Activated CD4-positive, alpha-beta T cell treated with anti-CD3 and anti-CD28 coated beads, Interleukin-2, amount 50 U/mL, for 1 hour (primary cell): ENCODE measurements at regions not wholly inside any gene's neighbourhood (a gene's known extent, or its start where the extent isn't known, plus 50 kb on each side); places are given as distances from the start of the nearest gene placed in this dataset.

Experiments
- DNase-seq: peaks from one replicate; pipeline ENCODE4 v3.0.0-alpha.2; 2020

DNA sequence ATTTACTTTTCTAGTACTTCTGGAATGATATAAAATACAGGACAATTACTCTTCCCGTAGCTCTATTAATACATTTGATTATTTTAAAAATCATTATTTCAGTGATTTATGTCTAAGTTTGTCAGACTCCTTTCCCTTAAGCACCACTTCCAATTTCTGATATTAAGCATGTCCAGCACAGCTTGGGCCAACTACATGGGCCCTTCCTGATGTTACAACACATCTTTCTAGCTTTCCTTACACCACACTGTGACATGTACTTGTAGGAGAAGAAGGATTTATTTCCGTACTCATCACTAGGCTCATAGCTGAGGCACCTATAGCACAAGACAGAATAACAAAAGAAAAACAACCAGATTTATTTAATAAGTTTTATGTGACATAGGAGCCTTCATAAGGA is 134.8 kb upstream of the HNRNPA3 start:
- no peak for DNase-seq

- no peak for DNase-seq
Observed at GRCh38 chr2:177078416-177078815, 134.2 kb upstream of the HNRNPA3 start.

GRCh38 chr2:177078855-177079254 is 133.7 kb upstream of the HNRNPA3 start:
- DNase-seq = no peak

- DNase-seq = no peak
Observed at GRCh38 chr2:177080746-177081284, 131.8 kb upstream of the HNRNPA3 start.

- DNase-seq = no peak
Observed at GRCh38 chr2:177084607-177085006, 128.0 kb upstream of the HNRNPA3 start.

DNA sequence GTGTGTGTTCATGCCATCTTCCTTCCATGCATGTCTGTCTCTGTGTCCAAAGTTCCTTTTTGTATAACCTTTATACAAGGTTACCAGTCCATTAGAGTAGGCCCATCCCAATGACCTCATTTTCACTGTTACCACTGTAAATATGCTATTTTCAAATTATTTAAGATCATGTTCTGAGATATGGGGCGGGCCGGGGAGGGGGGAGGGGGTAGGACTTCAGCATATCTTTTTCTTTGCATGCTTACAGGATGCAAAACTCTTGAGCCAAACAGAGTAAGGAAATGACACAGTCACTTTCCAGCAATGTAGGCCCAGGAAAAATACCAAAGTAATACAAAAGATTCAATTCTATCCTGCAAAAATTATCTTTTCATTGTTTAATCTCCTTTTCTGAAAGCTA is 124.1 kb upstream of the HNRNPA3 start:
- no peak for DNase-seq

- DNase-seq = no peak
Observed at GRCh38 chr2:177090967-177091366, 121.6 kb upstream of the HNRNPA3 start.

GRCh38 chr2:177093371-177093770 is 119.2 kb upstream of the HNRNPA3 start:
- DNase-seq = no peak

DNA sequence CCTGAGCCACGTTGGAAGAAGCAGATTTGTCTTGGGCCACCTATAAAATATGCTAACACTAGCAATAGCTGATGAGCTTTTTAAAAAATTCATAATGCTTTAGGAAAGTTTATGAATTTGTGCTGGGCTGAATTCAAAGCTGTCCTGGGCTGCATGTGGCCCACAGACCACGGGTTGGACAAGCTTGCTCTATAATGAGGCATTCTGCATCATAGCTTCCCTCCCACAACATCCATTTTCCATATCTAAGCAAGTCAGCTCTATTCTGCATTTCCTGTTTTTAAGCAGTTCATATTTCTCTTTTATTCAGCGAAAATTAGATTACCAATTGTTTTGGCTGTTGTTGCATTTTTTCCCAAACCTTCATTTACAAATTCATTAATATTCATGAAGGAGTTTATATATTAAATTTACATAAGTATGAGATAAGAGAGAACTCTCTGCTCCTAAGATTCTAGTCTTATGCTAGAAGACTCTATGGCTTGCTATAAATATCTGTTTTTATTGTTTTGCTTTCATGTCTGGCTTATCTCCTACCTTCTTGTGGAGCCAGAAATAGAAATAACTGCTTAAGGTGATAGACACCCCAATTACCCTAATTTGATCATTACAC is 114.5 kb upstream of the HNRNPA3 start:
- no peak for DNase-seq

DNA sequence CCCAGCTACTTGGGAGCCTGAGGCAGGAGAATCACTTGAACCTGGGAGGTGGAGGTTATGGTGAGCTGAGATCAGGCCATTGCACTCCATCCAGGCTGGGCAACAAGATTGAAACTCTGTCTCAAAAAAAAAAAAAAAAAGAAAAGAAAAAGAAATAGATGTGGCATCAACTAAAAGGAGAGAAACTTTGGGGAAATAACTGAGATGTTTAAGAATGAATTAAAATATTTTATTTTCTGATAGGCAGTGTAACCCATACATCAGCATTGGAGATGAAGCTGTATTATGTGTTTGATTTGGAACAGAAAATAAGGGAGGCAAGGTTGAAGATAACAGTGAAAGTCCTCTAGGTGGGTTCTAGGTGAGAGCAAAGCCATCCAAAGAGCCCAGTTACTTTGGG is 110.7 kb upstream of the HNRNPA3 start:
- DNase-seq = no peak

- no peak for DNase-seq
Observed at GRCh38 chr2:177106212-177106611, 106.4 kb upstream of the HNRNPA3 start.

DNA sequence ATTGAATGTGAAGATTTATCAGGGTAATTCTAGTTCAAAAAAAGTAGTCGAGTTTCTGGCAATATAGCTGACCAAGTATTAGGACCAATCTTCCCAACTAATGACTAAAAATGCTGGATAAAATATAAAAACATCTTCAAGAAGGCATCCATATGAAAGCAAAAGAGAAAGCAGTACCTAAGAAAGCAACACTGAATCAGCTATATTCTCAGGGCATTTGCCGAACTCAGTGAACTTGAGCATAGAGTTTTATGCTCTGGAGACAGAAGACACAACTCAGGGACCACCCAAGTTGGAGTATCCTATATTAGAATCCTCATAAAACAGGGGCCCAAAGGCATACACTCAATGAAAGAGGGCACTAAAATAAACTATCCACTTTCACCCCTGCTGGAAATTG is 103.7 kb upstream of the HNRNPA3 start:
- no peak for DNase-seq

DNA sequence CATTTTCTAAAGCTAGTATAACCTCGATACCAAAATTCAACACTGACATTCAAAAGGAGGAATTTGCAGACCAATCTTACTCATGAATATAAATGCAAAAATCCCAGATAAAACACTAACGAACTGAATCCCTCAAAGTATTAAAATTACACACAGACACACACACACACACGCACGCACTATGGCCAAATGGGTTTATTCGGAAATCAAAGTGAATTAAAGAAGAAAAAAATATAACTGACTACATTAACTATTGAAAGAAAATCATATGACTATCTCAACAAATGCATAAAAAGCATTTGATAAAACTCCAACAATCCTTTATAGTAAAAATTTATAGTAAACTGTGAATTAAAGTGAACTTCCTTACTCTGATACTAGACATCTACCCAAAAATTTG is 97.9 kb upstream of the HNRNPA3 start:
- no peak for DNase-seq

GRCh38 chr2:177117755-177118154 is 94.8 kb upstream of the HNRNPA3 start:
- no peak for DNase-seq

GRCh38 chr2:177118636-177119035 is 94.0 kb upstream of the HNRNPA3 start:
- DNase-seq = no peak

GRCh38 chr2:177119099-177119498 is 93.5 kb upstream of the HNRNPA3 start:
- no peak for DNase-seq

GRCh38 chr2:177123048-177123447 is 89.5 kb upstream of the HNRNPA3 start:
- DNase-seq = no peak

DNA sequence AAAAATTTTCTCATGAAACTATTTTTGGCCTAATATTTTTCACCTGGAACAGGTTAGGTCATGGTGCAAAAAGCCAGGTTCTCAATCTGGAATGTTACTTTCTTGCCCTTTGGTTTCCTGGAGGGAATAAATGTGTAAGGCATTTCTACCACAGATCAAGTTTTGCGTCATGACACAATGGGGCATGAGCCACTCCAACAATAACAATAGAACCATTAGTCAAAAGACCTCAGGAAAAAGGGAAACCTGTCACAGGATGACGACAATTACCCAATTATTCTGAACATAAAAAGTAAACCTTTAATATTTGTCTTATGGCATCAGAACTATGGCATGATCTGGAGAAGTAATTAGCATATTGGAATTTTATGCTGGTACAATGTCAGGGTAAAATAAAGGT is 88.2 kb upstream of the HNRNPA3 start:
- no peak for DNase-seq

GRCh38 chr2:177127821-177128220 is 84.8 kb upstream of the HNRNPA3 start:
- no peak for DNase-seq

- no peak for DNase-seq
Observed at GRCh38 chr2:177129610-177130009, 83.0 kb upstream of the HNRNPA3 start.

- DNase-seq = no peak
Observed at GRCh38 chr2:177131858-177132257, 80.7 kb upstream of the HNRNPA3 start.

- no peak for DNase-seq
Observed at GRCh38 chr2:177138823-177139222, 73.8 kb upstream of the HNRNPA3 start.

DNA sequence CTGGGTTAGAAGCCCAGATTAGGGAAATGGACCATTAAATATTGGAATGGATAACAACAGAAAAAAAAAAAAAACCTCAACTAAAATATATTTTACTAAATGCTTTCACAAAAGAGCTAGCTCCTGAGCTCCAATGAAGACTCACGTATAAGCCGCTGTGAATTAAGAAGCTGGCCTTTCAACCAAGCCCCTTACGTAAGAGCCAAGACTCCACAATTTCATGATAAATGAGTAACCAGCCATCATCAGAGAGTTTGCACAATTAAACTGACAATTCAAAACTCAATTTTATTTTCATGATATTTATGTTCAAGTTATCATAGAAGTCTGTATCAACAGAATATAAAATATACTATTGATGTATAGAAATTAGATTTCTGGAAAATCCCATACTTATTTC is 70.7 kb upstream of the HNRNPA3 start:
- no peak for DNase-seq

DNA sequence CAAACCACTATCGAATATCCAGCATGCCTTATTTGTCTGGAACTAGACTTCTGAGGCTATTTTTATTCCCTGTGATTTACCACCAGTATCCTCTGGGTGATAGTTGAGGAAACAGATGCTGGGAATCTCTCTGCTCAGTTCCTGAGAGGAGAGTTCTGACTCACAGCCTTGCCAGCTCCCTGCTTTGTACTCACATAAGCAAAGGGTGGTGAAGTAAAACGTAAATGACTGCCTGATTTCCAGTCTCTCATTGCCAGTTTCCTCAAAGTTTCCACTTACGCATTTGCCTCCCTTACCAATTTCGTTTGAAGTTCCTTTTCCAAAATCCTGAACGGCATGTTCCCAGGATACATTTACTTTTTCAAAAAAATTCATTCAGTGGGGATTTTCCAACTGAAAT is 69.2 kb upstream of the HNRNPA3 start:
- no peak for DNase-seq

GRCh38 chr2:177147093-177147694 is 65.4 kb upstream of the HNRNPA3 start:
- no peak for DNase-seq
